Neural progenitor cell (in vitro differentiated cells): ENCODE measurements at regions not wholly inside any gene's neighbourhood (a gene's known extent, or its start where the extent isn't known, plus 50 kb on each side); places are given as distances from the start of the nearest gene placed in this dataset.

Experiments
- EZH2 ChIP-seq: fragments of 200-600 bp; sonication (generic); IDR thresholded peaks from 2 replicates; pipeline ENCODE4 v1.6.1; 2017; ENCODE audit warnings: antibody characterized with exemption, mild to moderate bottlenecking, moderate library complexity
- EZH2phosphoT487 ChIP-seq: fragments of 200-600 bp; sonication (generic); IDR thresholded peaks from 2 replicates; pipeline ENCODE4 v1.6.1; 2017; ENCODE audit warnings: antibody characterized with exemption
- TF ChIP-seq, protein P1 (sequence below): fragments of 200-600 bp; sonication (generic); IDR thresholded peaks from 2 replicates; pipeline ENCODE4 v1.5.1; 2017; ENCODE audit warnings: antibody characterized with exemption, mild to moderate bottlenecking

GRCh38 chr13:63088226-63088625, 1672.6 kb upstream of the PCDH20 start:
- TF ChIP-seq, protein P1, sequence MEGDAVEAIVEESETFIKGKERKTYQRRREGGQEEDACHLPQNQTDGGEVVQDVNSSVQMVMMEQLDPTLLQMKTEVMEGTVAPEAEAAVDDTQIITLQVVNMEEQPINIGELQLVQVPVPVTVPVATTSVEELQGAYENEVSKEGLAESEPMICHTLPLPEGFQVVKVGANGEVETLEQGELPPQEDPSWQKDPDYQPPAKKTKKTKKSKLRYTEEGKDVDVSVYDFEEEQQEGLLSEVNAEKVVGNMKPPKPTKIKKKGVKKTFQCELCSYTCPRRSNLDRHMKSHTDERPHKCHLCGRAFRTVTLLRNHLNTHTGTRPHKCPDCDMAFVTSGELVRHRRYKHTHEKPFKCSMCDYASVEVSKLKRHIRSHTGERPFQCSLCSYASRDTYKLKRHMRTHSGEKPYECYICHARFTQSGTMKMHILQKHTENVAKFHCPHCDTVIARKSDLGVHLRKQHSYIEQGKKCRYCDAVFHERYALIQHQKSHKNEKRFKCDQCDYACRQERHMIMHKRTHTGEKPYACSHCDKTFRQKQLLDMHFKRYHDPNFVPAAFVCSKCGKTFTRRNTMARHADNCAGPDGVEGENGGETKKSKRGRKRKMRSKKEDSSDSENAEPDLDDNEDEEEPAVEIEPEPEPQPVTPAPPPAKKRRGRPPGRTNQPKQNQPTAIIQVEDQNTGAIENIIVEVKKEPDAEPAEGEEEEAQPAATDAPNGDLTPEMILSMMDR: no peak
- no peak for TF ChIP-seq EZH2
- TF ChIP-seq EZH2phosphoT487: no peak
